ENCODE measurements at regions not wholly inside any gene's neighbourhood (a gene's known extent, or its start where the extent isn't known, plus 50 kb on each side); places are given as distances from the start of the nearest gene placed in this dataset.
"Not testable (repeated sequence)": the region's sequence is repeated elsewhere in the genome, so short reads cannot be mapped to it uniquely, and the experiment has no call there.

- DNase-seq (ENCODE audit: extremely low read depth, low read depth) = no peak
- TF ChIP-seq, protein P1, sequence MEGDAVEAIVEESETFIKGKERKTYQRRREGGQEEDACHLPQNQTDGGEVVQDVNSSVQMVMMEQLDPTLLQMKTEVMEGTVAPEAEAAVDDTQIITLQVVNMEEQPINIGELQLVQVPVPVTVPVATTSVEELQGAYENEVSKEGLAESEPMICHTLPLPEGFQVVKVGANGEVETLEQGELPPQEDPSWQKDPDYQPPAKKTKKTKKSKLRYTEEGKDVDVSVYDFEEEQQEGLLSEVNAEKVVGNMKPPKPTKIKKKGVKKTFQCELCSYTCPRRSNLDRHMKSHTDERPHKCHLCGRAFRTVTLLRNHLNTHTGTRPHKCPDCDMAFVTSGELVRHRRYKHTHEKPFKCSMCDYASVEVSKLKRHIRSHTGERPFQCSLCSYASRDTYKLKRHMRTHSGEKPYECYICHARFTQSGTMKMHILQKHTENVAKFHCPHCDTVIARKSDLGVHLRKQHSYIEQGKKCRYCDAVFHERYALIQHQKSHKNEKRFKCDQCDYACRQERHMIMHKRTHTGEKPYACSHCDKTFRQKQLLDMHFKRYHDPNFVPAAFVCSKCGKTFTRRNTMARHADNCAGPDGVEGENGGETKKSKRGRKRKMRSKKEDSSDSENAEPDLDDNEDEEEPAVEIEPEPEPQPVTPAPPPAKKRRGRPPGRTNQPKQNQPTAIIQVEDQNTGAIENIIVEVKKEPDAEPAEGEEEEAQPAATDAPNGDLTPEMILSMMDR (IDR thresholded peaks at IDR 0.05; ENCODE audit: low read depth, low read length, missing control alignments) = no peak
- H3K4me3 ChIP-seq (replicated peaks; ENCODE audit: low read depth, low read length) = no peak overlapping the region
Measured at GRCh38 chr2:185578322-185578721, 160.3 kb upstream of the FSIP2 start.

- TF ChIP-seq, protein P1 (IDR thresholded peaks at IDR 0.05; ENCODE audit: low read depth, low read length, missing control alignments) = no peak
- no peak for DNase-seq (ENCODE audit: extremely low read depth, low read depth)
Measured at GRCh38 chr2:185583058-185583816, 155.4 kb upstream of the FSIP2 start.

GRCh38 chr2:185585165-185585564 is 153.4 kb upstream of the FSIP2 start:
- not testable (repeated sequence) for H3K4me3 ChIP-seq (replicated peaks; ENCODE audit: low read depth, low read length); DNase-seq (ENCODE audit: extremely low read depth, low read depth)

More at GRCh38 chr2:185583058-185583816, 155.4 kb upstream of the FSIP2 start:
- H3K4me3 ChIP-seq (replicated peaks; ENCODE audit: low read depth, low read length) = no peak overlapping the region

DNA sequence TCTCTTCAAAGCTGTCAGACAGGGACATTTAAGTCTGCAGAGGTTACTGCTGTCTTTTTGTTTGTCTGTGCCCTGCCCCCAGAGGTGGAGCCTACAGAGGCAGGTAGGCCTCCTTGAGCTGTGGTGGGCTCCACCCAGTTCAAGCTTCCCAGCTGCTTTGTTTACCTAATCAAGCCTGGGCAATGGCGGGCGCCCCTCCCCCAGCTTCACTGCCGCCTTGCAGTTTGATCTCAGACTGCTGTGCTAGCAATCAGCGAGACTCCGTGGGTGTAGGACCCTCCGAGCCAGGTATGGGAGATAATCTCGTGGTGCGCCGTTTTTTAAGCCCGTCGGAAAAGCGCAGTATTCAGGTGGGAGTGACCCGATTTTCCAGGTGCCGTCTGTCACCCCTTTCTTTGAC is 147.3 kb upstream of the FSIP2 start:
- not testable (repeated sequence) for H3K4me3 ChIP-seq (replicated peaks; ENCODE audit: low read depth, low read length); DNase-seq (ENCODE audit: extremely low read depth, low read depth)

GRCh38 chr2:185607945-185608344 is 130.7 kb upstream of the FSIP2 start:
- no peak overlapping the region for H3K4me3 ChIP-seq (replicated peaks; ENCODE audit: low read depth, low read length)
- TF ChIP-seq, protein P1 (IDR thresholded peaks at IDR 0.05; ENCODE audit: low read depth, low read length, missing control alignments) = no peak
- no peak for DNase-seq (ENCODE audit: extremely low read depth, low read depth)

DNA sequence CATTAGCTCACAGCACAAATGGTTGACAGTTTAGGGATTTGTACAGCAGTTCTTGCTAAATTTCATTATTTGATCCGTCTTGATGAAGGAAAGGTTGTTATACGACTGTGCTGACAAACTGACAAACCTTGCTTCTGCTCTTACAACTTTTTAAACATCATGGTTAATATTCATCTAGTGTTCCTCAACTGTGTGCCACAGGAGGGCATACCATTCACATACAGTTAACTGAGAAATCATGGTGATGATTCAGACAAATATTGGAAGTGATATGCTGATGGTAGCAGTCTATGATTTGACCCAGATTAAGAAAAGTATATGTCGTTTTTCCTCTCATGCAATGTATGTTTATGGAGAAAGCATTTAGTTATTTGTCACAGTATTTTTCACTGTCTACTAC is 129.8 kb upstream of the FSIP2 start:
- no peak overlapping the region for H3K4me3 ChIP-seq (replicated peaks; ENCODE audit: low read depth, low read length)
- TF ChIP-seq, protein P1 (IDR thresholded peaks at IDR 0.05; ENCODE audit: low read depth, low read length, missing control alignments) = no peak
- no peak for DNase-seq (ENCODE audit: extremely low read depth, low read depth)

DNA sequence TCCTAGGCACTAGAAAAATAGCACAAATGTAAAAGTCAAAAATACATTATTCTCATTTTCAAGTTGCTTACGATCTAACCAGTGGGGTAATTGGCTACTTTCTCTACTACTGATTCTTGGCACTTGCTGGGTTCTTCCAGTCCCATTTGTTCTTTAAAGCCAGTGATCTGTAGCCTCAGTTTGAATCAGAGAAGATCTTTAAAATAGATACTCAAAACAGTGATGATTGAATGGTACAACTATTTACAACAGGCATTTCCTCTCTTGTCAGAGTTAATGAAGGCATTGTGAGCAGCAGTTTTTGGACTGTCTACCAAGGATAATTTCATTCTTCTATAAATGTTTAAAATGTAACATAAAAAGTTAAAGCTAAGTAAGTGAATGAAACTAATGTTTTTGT is 128.3 kb upstream of the FSIP2 start:
- no peak overlapping the region for H3K4me3 ChIP-seq (replicated peaks; ENCODE audit: low read depth, low read length)
- DNase-seq (ENCODE audit: extremely low read depth, low read depth) = no peak
- TF ChIP-seq, protein P1 (IDR thresholded peaks at IDR 0.05; ENCODE audit: low read depth, low read length, missing control alignments) = no peak

- TF ChIP-seq, protein P1 (IDR thresholded peaks at IDR 0.05; ENCODE audit: low read depth, low read length, missing control alignments) = no peak
- no peak for DNase-seq (ENCODE audit: extremely low read depth, low read depth)
- H3K4me3 ChIP-seq (replicated peaks; ENCODE audit: low read depth, low read length) = no peak overlapping the region
Measured at GRCh38 chr2:185618625-185619024, 120.0 kb upstream of the FSIP2 start.

Measured in HFF-Myc (cell line).